Ishikawa (cell line): ENCODE measurements at regions not wholly inside any gene's neighbourhood (a gene's known extent, or its start where the extent isn't known, plus 50 kb on each side); places are given as distances from the start of the nearest gene placed in this dataset.

Source experiments
- CEBPB ChIP-seq: IDR thresholded peaks from 2 replicates; pipeline ENCODE4 v1.6.1; 2012
- CREB1 ChIP-seq: IDR thresholded peaks from 2 replicates; pipeline ENCODE4 v1.6.1; 2012; ENCODE audit warnings: low read depth
- EGR1 ChIP-seq: IDR thresholded peaks from 2 replicates; pipeline ENCODE4 v1.6.1; 2012
- EP300 ChIP-seq: IDR thresholded peaks from 2 replicates; pipeline ENCODE4 v1.6.1; 2012; ENCODE audit warnings: borderline replicate concordance
- FOXM1 ChIP-seq: IDR thresholded peaks from 2 replicates; pipeline ENCODE4 v1.6.1; 2012; ENCODE audit warnings: low read depth, borderline replicate concordance
- NFIC ChIP-seq: IDR thresholded peaks from 2 replicates; pipeline ENCODE4 v1.6.1; 2012
- RAD21 ChIP-seq: IDR thresholded peaks from 2 replicates; pipeline ENCODE4 v1.6.1; 2012; ENCODE audit warnings: low read depth
- TAF1 ChIP-seq: IDR thresholded peaks from 2 replicates; pipeline ENCODE4 v1.6.1; 2012; ENCODE audit warnings: low read depth, mild to moderate bottlenecking
- TCF12 ChIP-seq: IDR thresholded peaks from 2 replicates; pipeline ENCODE4 v1.6.1; 2012; ENCODE audit warnings: low read depth
- TEAD4 ChIP-seq: IDR thresholded peaks from 2 replicates; pipeline ENCODE4 v1.6.1; 2012
- YY1 ChIP-seq: IDR thresholded peaks from 2 replicates; pipeline ENCODE4 v1.6.1; 2012; ENCODE audit warnings: low read depth
- ZBTB7A ChIP-seq: IDR thresholded peaks from 2 replicates; pipeline ENCODE4 v1.6.1; 2012; ENCODE audit warnings: low read depth
- TF ChIP-seq, protein P1 (sequence below): IDR thresholded peaks from 2 replicates; pipeline ENCODE4 v1.6.1; 2012; ENCODE audit warnings: low read depth, mild to moderate bottlenecking
- TF ChIP-seq, protein P2 (sequence below): IDR thresholded peaks from 2 replicates; pipeline ENCODE4 v1.6.1; 2012
- TF ChIP-seq, protein P3 (sequence below): IDR thresholded peaks from 2 replicates; pipeline ENCODE4 v1.6.1; 2012

DNA sequence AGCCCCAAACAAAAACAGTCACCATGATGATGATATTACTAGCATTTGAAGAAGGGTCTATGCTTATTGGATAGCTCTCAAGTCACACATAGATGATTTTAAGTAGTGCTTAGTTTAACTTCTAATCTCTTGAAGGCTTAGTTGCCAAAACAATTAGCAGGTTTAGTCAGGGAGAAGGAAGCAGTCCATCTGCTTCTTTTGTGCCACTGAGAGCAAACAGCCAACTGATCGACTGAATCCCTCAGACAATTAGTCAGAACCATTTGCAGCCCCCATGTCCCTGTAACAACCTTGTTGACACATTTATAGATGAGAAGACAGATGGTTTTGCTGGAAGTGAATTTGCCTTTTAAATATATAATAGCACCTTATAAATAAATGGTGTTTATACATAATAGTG lies 585.1 kb upstream of the SUCLG2 start:
- TF ChIP-seq FOXM1 = no peak
- TF ChIP-seq EP300 = no peak
- TF ChIP-seq CEBPB = no peak
- TF ChIP-seq ZBTB7A = no peak
- TF ChIP-seq, protein P1, sequence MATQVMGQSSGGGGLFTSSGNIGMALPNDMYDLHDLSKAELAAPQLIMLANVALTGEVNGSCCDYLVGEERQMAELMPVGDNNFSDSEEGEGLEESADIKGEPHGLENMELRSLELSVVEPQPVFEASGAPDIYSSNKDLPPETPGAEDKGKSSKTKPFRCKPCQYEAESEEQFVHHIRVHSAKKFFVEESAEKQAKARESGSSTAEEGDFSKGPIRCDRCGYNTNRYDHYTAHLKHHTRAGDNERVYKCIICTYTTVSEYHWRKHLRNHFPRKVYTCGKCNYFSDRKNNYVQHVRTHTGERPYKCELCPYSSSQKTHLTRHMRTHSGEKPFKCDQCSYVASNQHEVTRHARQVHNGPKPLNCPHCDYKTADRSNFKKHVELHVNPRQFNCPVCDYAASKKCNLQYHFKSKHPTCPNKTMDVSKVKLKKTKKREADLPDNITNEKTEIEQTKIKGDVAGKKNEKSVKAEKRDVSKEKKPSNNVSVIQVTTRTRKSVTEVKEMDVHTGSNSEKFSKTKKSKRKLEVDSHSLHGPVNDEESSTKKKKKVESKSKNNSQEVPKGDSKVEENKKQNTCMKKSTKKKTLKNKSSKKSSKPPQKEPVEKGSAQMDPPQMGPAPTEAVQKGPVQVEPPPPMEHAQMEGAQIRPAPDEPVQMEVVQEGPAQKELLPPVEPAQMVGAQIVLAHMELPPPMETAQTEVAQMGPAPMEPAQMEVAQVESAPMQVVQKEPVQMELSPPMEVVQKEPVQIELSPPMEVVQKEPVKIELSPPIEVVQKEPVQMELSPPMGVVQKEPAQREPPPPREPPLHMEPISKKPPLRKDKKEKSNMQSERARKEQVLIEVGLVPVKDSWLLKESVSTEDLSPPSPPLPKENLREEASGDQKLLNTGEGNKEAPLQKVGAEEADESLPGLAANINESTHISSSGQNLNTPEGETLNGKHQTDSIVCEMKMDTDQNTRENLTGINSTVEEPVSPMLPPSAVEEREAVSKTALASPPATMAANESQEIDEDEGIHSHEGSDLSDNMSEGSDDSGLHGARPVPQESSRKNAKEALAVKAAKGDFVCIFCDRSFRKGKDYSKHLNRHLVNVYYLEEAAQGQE = no peak
- TF ChIP-seq RAD21 = no peak
- TF ChIP-seq NFIC = no peak
- TF ChIP-seq TEAD4 = no peak
- TF ChIP-seq, protein P2, sequence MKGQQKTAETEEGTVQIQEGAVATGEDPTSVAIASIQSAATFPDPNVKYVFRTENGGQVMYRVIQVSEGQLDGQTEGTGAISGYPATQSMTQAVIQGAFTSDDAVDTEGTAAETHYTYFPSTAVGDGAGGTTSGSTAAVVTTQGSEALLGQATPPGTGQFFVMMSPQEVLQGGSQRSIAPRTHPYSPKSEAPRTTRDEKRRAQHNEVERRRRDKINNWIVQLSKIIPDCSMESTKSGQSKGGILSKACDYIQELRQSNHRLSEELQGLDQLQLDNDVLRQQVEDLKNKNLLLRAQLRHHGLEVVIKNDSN = no peak
- TF ChIP-seq YY1 = no peak
- TF ChIP-seq, protein P3, sequence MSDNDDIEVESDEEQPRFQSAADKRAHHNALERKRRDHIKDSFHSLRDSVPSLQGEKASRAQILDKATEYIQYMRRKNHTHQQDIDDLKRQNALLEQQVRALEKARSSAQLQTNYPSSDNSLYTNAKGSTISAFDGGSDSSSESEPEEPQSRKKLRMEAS = no peak

DNA sequence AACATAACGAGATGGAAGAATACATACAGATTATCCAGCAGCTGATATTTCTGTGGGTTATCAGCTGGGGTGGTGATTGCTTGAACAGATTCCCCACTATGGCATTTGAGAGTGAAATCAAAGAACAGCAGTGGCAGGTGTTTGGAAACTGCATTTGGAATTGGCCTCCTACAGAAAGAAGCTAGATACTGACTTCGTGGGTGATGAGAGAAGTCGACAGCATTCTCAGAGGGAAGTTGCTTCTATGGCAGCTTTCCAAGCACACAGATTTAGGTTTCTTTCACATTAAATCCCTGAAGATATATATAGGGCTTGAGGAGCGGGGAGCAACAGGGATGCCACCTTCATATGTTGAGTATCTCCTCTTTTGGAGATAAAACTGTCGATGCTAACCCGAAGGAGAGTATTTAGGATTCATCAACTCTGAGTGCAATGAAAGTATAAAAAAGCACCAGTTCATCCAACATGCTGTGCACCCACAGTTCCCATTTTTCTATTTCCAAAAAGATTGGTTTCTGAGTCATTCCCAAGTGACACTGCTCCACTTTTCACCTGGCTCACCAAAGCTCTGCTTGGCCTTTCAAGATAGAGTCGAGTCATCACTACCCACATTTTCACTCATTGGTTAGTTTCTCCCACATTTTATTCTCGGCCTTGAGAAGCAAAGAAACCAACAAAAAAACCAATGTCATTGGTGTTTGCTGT lies 579.8 kb upstream of the SUCLG2 start:
- TF ChIP-seq RAD21 = no peak
- TF ChIP-seq EP300 = no peak
- TF ChIP-seq TCF12 = no peak
- TF ChIP-seq CEBPB = no peak
- TF ChIP-seq FOXM1 = no peak
- TF ChIP-seq NFIC = no peak
- no peak for TF ChIP-seq YY1

DNA sequence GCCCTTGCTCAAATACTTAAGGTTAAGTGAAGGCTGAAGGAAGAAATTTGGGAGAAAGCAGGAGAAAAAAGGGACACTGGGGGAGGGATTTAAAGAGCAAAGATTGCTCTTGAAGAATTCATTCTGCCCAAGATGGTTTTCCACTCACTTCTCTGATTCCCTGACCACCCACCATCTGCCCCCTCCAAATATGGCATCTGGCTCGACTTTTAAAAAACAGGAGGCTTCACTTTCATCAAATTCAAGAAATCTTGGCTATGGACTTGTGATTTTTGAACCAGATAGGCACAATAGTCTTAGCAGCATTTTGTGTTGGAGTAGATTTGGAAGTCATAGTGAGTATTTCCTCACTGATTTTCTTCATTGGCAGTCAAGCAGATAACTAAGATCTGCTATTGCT lies 574.4 kb upstream of the SUCLG2 start:
- TF ChIP-seq YY1 = no peak
- no peak for TF ChIP-seq FOXM1
- TF ChIP-seq RAD21 = no peak
- TF ChIP-seq TEAD4 = no peak
- no peak for TF ChIP-seq ZBTB7A
- no peak for TF ChIP-seq TCF12
- TF ChIP-seq EGR1 = no peak
- TF ChIP-seq, protein P2 = no peak
- no peak for TF ChIP-seq CEBPB
- no peak for TF ChIP-seq EP300
- TF ChIP-seq TAF1 = no peak
- TF ChIP-seq CREB1 = no peak
- TF ChIP-seq, protein P1 = no peak
- TF ChIP-seq NFIC = no peak
- TF ChIP-seq, protein P3 = no peak

DNA sequence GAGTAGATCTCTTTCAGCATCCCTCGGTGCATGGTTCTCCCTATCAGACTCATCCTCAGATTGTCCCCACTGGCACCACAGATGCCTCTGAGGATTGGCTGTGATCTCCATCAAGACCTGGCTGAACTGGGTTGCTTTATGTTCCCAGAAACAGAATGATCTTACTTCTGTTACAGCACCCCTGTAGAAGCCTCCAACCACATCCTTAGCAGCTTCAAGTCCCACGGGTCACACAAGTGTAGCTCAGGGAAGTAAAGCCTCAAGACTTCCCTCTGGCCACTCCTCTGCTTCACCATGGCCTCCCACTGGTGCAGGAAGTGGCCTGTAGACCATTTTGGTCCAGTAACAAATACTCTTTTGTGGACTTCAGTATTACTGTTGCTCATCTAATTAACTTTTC lies 566.4 kb upstream of the SUCLG2 start:
- TF ChIP-seq, protein P2 = no peak
- no peak for TF ChIP-seq RAD21
- TF ChIP-seq NFIC = no peak
- no peak for TF ChIP-seq ZBTB7A
- no peak for TF ChIP-seq YY1
- TF ChIP-seq, protein P1 = no peak
- TF ChIP-seq, protein P3 = no peak
- TF ChIP-seq EP300 = no peak
- no peak for TF ChIP-seq CEBPB
- TF ChIP-seq CREB1 = no peak
